IMR-90 (cell line): ENCODE measurements at regions not wholly inside any gene's neighbourhood (a gene's known extent, or its start where the extent isn't known, plus 50 kb on each side); places are given as distances from the start of the nearest gene placed in this dataset.

Experiments used
- ATAC-seq: fragments of 200-7000 bp; cut with Tn5 transposase; 2 replicates; pipeline ENCODE4 v1.9.1; 2020; ENCODE audit warnings: low read depth, mild to moderate bottlenecking, moderate library complexity
- BruUV-seq: library from RNA; stranded (reverse); fragments of 400-500 nt; replicated peaks from 2 replicates; lab custom pipeline; 2021; lab: Mats Ljungman, UMichigan
- CTCF ChIA-PET: fragments of 300-600 bp; formaldehyde crosslinking; extraction: SDS; loops from one replicate; lab custom pipeline; 2021; ENCODE audit warnings: antibody characterized with exemption; lab: Yijun Ruan, JAX
- POLR2A ChIA-PET: fragments of 300-600 bp; sonication (Branson Sonifier 250); formaldehyde crosslinking; loops from one replicate; lab custom pipeline; 2022; ENCODE audit warnings: antibody characterized with exemption; ENCODE audit not compliant: unreplicated experiment; lab: Charles Lee
- DNase-seq: peaks from one replicate; pipeline ENCODE4 v3.0.0; 2013
- H2AFZ ChIP-seq: replicated peaks from 2 replicates; pipeline ENCODE3; 2013; ENCODE audit warnings: low read length, mild to moderate bottlenecking; ENCODE audit not compliant: poor library complexity
- H2AK5ac ChIP-seq: 2 replicates; pipeline ENCODE4 v1.6.1; 2013; ENCODE audit warnings: low read depth, low read length, inconsistent platforms
- H2AK9ac ChIP-seq: replicated peaks from 2 replicates; pipeline ENCODE3; 2013; ENCODE audit warnings: mild to moderate bottlenecking, low read depth, low read length, moderate library complexity; ENCODE audit not compliant: poor library complexity
- H2BK120ac ChIP-seq: 2 replicates; pipeline ENCODE4 v1.6.1; 2013; ENCODE audit warnings: low read depth, low read length, inconsistent platforms
- H2BK15ac ChIP-seq: 3 replicates; pipeline ENCODE4 v1.6.1; 2013; ENCODE audit warnings: low read depth, low read length, inconsistent platforms
- H2BK20ac ChIP-seq: 2 replicates; pipeline ENCODE4 v1.6.1; 2013; ENCODE audit warnings: low read depth, mild to moderate bottlenecking, inconsistent platforms, low read length, moderate library complexity
- H2BK5ac ChIP-seq: 2 replicates; pipeline ENCODE4 v1.6.1; 2013; ENCODE audit warnings: mild to moderate bottlenecking, low read depth, low read length, inconsistent platforms; ENCODE audit not compliant: poor library complexity, severe bottlenecking
- H3K14ac ChIP-seq: replicated peaks from 2 replicates; pipeline ENCODE4 v1.6.1; 2013; ENCODE audit warnings: low read depth, low read length, inconsistent platforms
- H3K18ac ChIP-seq: 2 replicates; pipeline ENCODE4 v1.6.1; 2013; ENCODE audit warnings: low read depth, low read length, control low read depth
- H3K23ac ChIP-seq: 2 replicates; pipeline ENCODE4 v1.6.1; 2013; ENCODE audit warnings: low read depth, low read length, inconsistent platforms
- H3K27ac ChIP-seq: 2 replicates; pipeline ENCODE4 v1.5.1; 2013; ENCODE audit warnings: mild to moderate bottlenecking, control low read depth, low read length; ENCODE audit not compliant: insufficient read depth
- H3K27me3 ChIP-seq: 2 replicates; pipeline ENCODE4 v1.6.1; 2013; ENCODE audit warnings: low read length; ENCODE audit not compliant: control insufficient read depth, insufficient read depth
- H3K36me3 ChIP-seq: 2 replicates; pipeline ENCODE4 v1.6.1; 2013; ENCODE audit warnings: low read length, mixed read lengths; ENCODE audit not compliant: control insufficient read depth, insufficient read depth
- H3K4ac ChIP-seq: 2 replicates; pipeline ENCODE4 v1.6.1; 2013; ENCODE audit warnings: low read depth, low read length, inconsistent platforms
- H3K4me1 ChIP-seq: 2 replicates; pipeline ENCODE4 v1.6.1; 2013; ENCODE audit warnings: low read length, mixed read lengths; ENCODE audit not compliant: control insufficient read depth, insufficient read depth
- H3K4me2 ChIP-seq: 2 replicates; pipeline ENCODE4 v1.6.1; 2013; ENCODE audit warnings: low read depth, mild to moderate bottlenecking, control low read depth, low read length, moderate library complexity
- H3K4me3 ChIP-seq: 2 replicates; pipeline ENCODE4 v1.5.1; 2013; ENCODE audit warnings: low read depth, mild to moderate bottlenecking, control low read depth, low read length, moderate library complexity; ENCODE audit not compliant: insufficient read depth
- H3K56ac ChIP-seq: 2 replicates; pipeline ENCODE4 v1.6.1; 2013; ENCODE audit warnings: low read length, inconsistent platforms; ENCODE audit not compliant: insufficient read depth; ENCODE audit errors: extremely low read depth
- H3K79me1 ChIP-seq, 2 experiments: 2 replicates each; pipeline ENCODE4 v1.6.1; 2013; ENCODE audit warnings: low read length in 2 of 2, inconsistent platforms in 1 of 2, low read depth in 1 of 2
- H3K9ac ChIP-seq: 2 replicates; pipeline ENCODE4 v1.6.1; 2013; ENCODE audit warnings: low read depth, low read length, control low read depth
- H3K9me1 ChIP-seq: 2 replicates; pipeline ENCODE4 v1.6.1; 2013; ENCODE audit warnings: low read length, inconsistent platforms; ENCODE audit not compliant: insufficient read depth
- H3K9me3 ChIP-seq: 2 replicates; pipeline ENCODE4 v1.6.1; 2013; ENCODE audit warnings: low read length; ENCODE audit not compliant: control insufficient read depth, insufficient read depth
- H4K20me1 ChIP-seq: 2 replicates; pipeline ENCODE4 v1.6.1; 2013; ENCODE audit warnings: low read length, inconsistent platforms; ENCODE audit not compliant: insufficient read depth
- H4K5ac ChIP-seq: 2 replicates; pipeline ENCODE4 v1.6.1; 2013; ENCODE audit warnings: mild to moderate bottlenecking, low read depth, low read length, control low read depth
- H4K8ac ChIP-seq, 2 experiments: 2 replicates each; pipeline ENCODE4 v1.6.1; 2013; ENCODE audit warnings: low read depth in 2 of 2, low read length in 2 of 2, control low read depth in 1 of 2, inconsistent platforms in 1 of 2
- H4K91ac ChIP-seq: 2 replicates; pipeline ENCODE4 v1.6.1; 2013; ENCODE audit warnings: low read depth, low read length, inconsistent platforms; ENCODE audit not compliant: insufficient read depth
- BHLHE40 ChIP-seq: fragments of 150-350 bp; IDR thresholded peaks from 2 replicates; pipeline ENCODE4 v1.6.1; 2016; ENCODE audit warnings: mild to moderate bottlenecking, low read depth, low read length
- CEBPB ChIP-seq: IDR thresholded peaks from 2 replicates; pipeline ENCODE4 v1.6.1; 2012; ENCODE audit warnings: low read depth, low read length, improper control_type of control experiment
- CHD1 ChIP-seq: IDR thresholded peaks from 2 replicates; pipeline ENCODE4 v1.6.1; 2012; ENCODE audit warnings: low read depth, low read length, improper control_type of control experiment
- CTCF ChIP-seq: conservative IDR thresholded peaks from 2 replicates; pipeline ENCODE4 v1.5.1; 2012; ENCODE audit warnings: mild to moderate bottlenecking, low read depth, low read length, improper control_type of control experiment
- FOS ChIP-seq: fragments of 150-350 bp; IDR thresholded peaks from 2 replicates; pipeline ENCODE4 v1.6.1; 2016; ENCODE audit warnings: low read depth, low read length
- MAFK ChIP-seq: IDR thresholded peaks from 2 replicates; pipeline ENCODE4 v1.6.1; 2012; ENCODE audit warnings: low read depth, low read length, improper control_type of control experiment
- MAZ ChIP-seq: IDR thresholded peaks from 2 replicates; pipeline ENCODE4 v1.6.1; 2012; ENCODE audit warnings: low read depth, mild to moderate bottlenecking, low read length, improper control_type of control experiment, moderate library complexity, borderline replicate concordance
- MXI1 ChIP-seq: IDR thresholded peaks from 2 replicates; pipeline ENCODE4 v1.6.1; 2012; ENCODE audit warnings: low read depth, mild to moderate bottlenecking, low read length, moderate library complexity, borderline replicate concordance
- NFE2L2 ChIP-seq: fragments of 150-350 bp; IDR thresholded peaks from 2 replicates; pipeline ENCODE4 v1.6.1; 2016; ENCODE audit warnings: low read depth, mild to moderate bottlenecking, low read length
- POLR2A ChIP-seq: IDR thresholded peaks from 2 replicates; pipeline ENCODE4 v1.6.1; 2012; ENCODE audit warnings: mild to moderate bottlenecking, low read depth, low read length
- RAD21 ChIP-seq: IDR thresholded peaks from 2 replicates; pipeline ENCODE4 v1.6.1; 2012; ENCODE audit warnings: low read length, improper control_type of control experiment
- RCOR1 ChIP-seq: IDR thresholded peaks from 2 replicates; pipeline ENCODE4 v1.6.1; 2012; ENCODE audit warnings: mild to moderate bottlenecking, low read length, improper control_type of control experiment; ENCODE audit not compliant: insufficient replicate concordance
- RFX5 ChIP-seq: IDR thresholded peaks from 2 replicates; pipeline ENCODE4 v1.8.0; 2012; ENCODE audit warnings: low read depth, mild to moderate bottlenecking, low read length, moderate library complexity
- SMC3 ChIP-seq: fragments of 150-350 bp; IDR thresholded peaks from 2 replicates; pipeline ENCODE4 v1.6.1; 2016; ENCODE audit warnings: low read depth, mild to moderate bottlenecking, antibody characterized with exemption, low read length, moderate library complexity
- USF2 ChIP-seq: fragments of 150-350 bp; IDR thresholded peaks from 2 replicates; pipeline ENCODE4 v1.6.1; 2017; ENCODE audit warnings: mild to moderate bottlenecking, antibody characterized with exemption, low read length, low read depth
- WGBS, 2 experiments: methylation state at CpG; one replicate each; pipeline versions ENCODE4 v1.1.5 to v1.1.7; 2013; ENCODE audit warnings: missing lambda C conversion rate in 2 of 2; ENCODE audit not compliant: insufficient read length in 1 of 2; ENCODE audit errors: extremely low coverage in 2 of 2; 5-methylcytosine and 5-hydroxymethylcytosine counted together
- dilution Hi-C: fragments of 300-500 bp; cut with HindIII; formaldehyde crosslinking; loops from one replicate; pipeline ENCODE4 v1.14.3; 2018; ENCODE audit warnings: low sequenced_read_pairs; ENCODE audit not compliant: unreplicated experiment
- in situ Hi-C: fragments of 300-500 bp; cut with MboI; formaldehyde crosslinking; loops from 3 replicates; pipeline ENCODE4 v1.14.3; 2019; ENCODE audit warnings: low sequenced_read_pairs, inconsistent platforms, mixed read lengths
- intact Hi-C: fragments of 100-400 bp; cut with micrococcal nuclease; formaldehyde crosslinking; loops from 2 replicates; pipeline ENCODE4 v1.10.0; 2022
- TF ChIP-seq, protein P1 (sequence below): fragments of 150-350 bp; IDR thresholded peaks from 2 replicates; pipeline ENCODE4 v1.6.1; 2016; ENCODE audit warnings: low read depth, mild to moderate bottlenecking, low read length, moderate library complexity, borderline replicate concordance

DNA sequence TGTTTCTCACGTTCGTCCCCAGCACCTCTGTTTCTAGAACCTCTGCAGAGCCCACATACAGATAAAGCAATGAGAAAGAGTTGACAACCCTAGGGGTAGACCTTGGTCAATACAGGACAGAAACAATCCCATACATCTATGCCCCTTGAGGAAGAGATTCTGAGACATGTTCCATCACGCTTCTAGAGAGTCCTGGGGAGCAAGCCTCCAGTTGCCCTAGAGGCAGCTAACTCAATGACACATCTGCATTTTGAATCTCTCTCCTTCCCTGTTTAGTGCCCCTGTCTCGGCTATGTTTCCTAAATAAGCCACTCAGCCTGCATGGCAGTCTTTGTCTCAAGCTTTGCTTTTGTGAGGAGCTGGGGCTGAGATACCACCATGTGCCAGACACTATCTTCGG lies 435.3 kb downstream of the CD83 start:
- ChIA-PET CTCF (no interaction called here), POLR2A (no interaction called here)
- H3K4me1 ChIP-seq = no peaks in the 10 kb centered on the region
- no peak overlapping the region for H3K4ac ChIP-seq
- no peak overlapping the region for H3K4me2 ChIP-seq
- dilution Hi-C loops (no loop called here), intact Hi-C loops (no loop called here), in situ Hi-C loops (no loop called here)
- H3K36me3 ChIP-seq = no peaks in the 10 kb centered on the region
- H2BK15ac ChIP-seq = no peak overlapping the region
- H2AK9ac ChIP-seq = no peak overlapping the region
- no peak overlapping the region for H2BK120ac ChIP-seq
- H3K23ac ChIP-seq = no peak overlapping the region
- no peak overlapping the region for H2AK5ac ChIP-seq
- no peaks in the 10 kb centered on the region for H3K9me3 ChIP-seq
- peaks cover 3% of the 10 kb centered on the region for H3K27me3 ChIP-seq
- BruUV-seq = no TSS peak
- H3K9ac ChIP-seq = no peak overlapping the region
- no peak overlapping the region for H3K18ac ChIP-seq
- no peak overlapping the region for H2BK20ac ChIP-seq
- H3K14ac ChIP-seq = no peak overlapping the region
- H2BK5ac ChIP-seq = no peak overlapping the region
- H4K91ac ChIP-seq = no peak overlapping the region
- no peak for TF ChIP-seq RCOR1
- no peak for TF ChIP-seq USF2
- TF ChIP-seq RFX5 = no peak
- TF ChIP-seq SMC3 = no peak
- no peak for TF ChIP-seq MAZ
- no peak for TF ChIP-seq CTCF
- TF ChIP-seq, protein P1, sequence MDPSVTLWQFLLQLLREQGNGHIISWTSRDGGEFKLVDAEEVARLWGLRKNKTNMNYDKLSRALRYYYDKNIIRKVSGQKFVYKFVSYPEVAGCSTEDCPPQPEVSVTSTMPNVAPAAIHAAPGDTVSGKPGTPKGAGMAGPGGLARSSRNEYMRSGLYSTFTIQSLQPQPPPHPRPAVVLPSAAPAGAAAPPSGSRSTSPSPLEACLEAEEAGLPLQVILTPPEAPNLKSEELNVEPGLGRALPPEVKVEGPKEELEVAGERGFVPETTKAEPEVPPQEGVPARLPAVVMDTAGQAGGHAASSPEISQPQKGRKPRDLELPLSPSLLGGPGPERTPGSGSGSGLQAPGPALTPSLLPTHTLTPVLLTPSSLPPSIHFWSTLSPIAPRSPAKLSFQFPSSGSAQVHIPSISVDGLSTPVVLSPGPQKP = no peak
- no peak for TF ChIP-seq CHD1
- TF ChIP-seq CEBPB = no peak
- no peak for TF ChIP-seq MAFK
- TF ChIP-seq POLR2A = no peak
- TF ChIP-seq FOS = no peak
- TF ChIP-seq MXI1 = no peak
- no peak for TF ChIP-seq BHLHE40
- no peak for TF ChIP-seq NFE2L2
- no peak for TF ChIP-seq RAD21
- no CpG with 5 or more reads among the region's 5 CpGs for WGBS, 2 experiments
- no peaks in the 10 kb centered on the region for H4K20me1 ChIP-seq
- no peaks in the 10 kb centered on the region for H3K79me1 ChIP-seq
- ATAC-seq (no peak), DNase-seq (no peak)
- H3K4me3 ChIP-seq = no peak overlapping the region
- no peak overlapping the region for H4K5ac ChIP-seq
- H3K56ac ChIP-seq = no peak overlapping the region
- H4K8ac ChIP-seq = no peak overlapping the region
- no peak overlapping the region for H2AFZ ChIP-seq
- no peak overlapping the region for H3K27ac ChIP-seq
- no peaks in the 10 kb centered on the region for H3K9me1 ChIP-seq
